Endothelial cell of umbilical vein (primary cell): ENCODE measurements at regions not wholly inside any gene's neighbourhood (a gene's known extent, or its start where the extent isn't known, plus 50 kb on each side); places are given as distances from the start of the nearest gene placed in this dataset.

Source experiments
- EZH2 ChIP-seq: IDR thresholded peaks from 2 replicates; pipeline ENCODE4 v1.6.1; 2012; ENCODE audit warnings: borderline replicate concordance, low read depth, mild to moderate bottlenecking, moderate library complexity, low read length, inconsistent platforms; ENCODE audit not compliant: severe bottlenecking
- FOS ChIP-seq: IDR thresholded peaks from 2 replicates; pipeline ENCODE4 v1.6.1; 2011; ENCODE audit warnings: mild to moderate bottlenecking, low read length, moderate library complexity, borderline replicate concordance; ENCODE audit not compliant: insufficient read depth
- GATA2 ChIP-seq: IDR thresholded peaks from 2 replicates; pipeline ENCODE4 v1.7.0; 2011; ENCODE audit warnings: low read depth, mild to moderate bottlenecking, moderate library complexity, mixed read lengths, low read length; ENCODE audit not compliant: insufficient read length, insufficient read depth
- JUN ChIP-seq: IDR thresholded peaks from 2 replicates; pipeline ENCODE4 v1.6.1; 2011; ENCODE audit warnings: borderline replicate concordance, low read depth; ENCODE audit not compliant: insufficient read length, insufficient read depth
- MAX ChIP-seq: IDR thresholded peaks from 2 replicates; pipeline ENCODE4 v1.6.1; 2011; ENCODE audit not compliant: insufficient read depth, insufficient read length
- MYC ChIP-seq: IDR thresholded peaks from one replicate; pipeline ENCODE4 v1.6.1; 2011; ENCODE audit warnings: mild to moderate bottlenecking, low read depth, low read length
- POLR2A ChIP-seq: IDR thresholded peaks from 2 replicates; pipeline ENCODE4 v1.6.1; 2012; ENCODE audit warnings: low read depth, mild to moderate bottlenecking, control low read depth, low read length
- POLR2AphosphoS5 ChIP-seq: IDR thresholded peaks from 2 replicates; pipeline ENCODE4 v1.6.1; 2012; ENCODE audit warnings: low read depth, mild to moderate bottlenecking, control low read depth, low read length, moderate library complexity; ENCODE audit not compliant: insufficient read depth
- TF ChIP-seq, protein P1 (sequence below), 2 donors: IDR thresholded peaks; 1 replicate in 1 of 2; 2 replicates in 1 of 2; pipeline ENCODE4 v1.5.1; 2011; ENCODE audit warnings: low read length in 2 of 2, mild to moderate bottlenecking in 2 of 2, moderate library complexity in 2 of 2, control low read depth in 1 of 2, inconsistent platforms in 1 of 2, low read depth in 1 of 2; ENCODE audit not compliant: insufficient read depth in 1 of 2; ENCODE audit errors: extremely low read depth in 1 of 2

DNA sequence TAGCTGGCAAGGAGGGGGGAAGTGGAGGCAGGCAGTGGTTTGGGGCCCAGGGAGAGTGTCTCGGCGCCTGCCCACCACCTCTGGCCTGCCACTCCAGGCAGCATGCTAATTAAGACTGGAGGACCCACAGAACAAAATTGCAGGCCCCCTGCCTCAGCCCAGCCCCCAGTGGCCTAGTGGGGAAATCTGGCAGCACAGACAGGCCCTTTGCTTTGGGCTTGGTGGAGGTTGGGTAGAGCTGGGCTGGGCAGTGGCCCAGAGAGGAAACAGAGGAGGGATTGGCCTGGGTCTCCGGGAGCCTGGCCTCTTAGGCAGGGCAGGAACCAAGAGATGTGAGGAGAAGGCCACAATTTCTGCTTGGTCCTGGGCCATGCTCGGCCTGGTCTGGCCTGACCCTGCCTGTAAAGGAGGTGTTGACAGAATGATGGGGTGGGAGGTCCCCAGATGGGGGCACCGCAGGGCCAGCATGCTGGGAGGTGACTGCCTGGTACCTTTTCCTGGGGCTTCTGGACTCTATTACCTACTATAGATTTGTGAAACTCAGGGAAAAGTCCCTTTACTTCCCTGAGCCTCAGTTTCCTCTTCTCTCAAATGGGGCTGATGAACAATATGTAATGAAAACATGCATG lies 92.4 kb upstream of the PJA1 start:
- no peak for TF ChIP-seq EZH2
- TF ChIP-seq, protein P1, sequence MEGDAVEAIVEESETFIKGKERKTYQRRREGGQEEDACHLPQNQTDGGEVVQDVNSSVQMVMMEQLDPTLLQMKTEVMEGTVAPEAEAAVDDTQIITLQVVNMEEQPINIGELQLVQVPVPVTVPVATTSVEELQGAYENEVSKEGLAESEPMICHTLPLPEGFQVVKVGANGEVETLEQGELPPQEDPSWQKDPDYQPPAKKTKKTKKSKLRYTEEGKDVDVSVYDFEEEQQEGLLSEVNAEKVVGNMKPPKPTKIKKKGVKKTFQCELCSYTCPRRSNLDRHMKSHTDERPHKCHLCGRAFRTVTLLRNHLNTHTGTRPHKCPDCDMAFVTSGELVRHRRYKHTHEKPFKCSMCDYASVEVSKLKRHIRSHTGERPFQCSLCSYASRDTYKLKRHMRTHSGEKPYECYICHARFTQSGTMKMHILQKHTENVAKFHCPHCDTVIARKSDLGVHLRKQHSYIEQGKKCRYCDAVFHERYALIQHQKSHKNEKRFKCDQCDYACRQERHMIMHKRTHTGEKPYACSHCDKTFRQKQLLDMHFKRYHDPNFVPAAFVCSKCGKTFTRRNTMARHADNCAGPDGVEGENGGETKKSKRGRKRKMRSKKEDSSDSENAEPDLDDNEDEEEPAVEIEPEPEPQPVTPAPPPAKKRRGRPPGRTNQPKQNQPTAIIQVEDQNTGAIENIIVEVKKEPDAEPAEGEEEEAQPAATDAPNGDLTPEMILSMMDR (IDR thresholded peaks at IDR 0.05; ENCODE audit: extremely low read depth in 1 of 2, insufficient read depth in 1 of 2, low read depth in 1 of 2, low read length in 2 of 2), result no peak
- no peak for TF ChIP-seq JUN
- TF ChIP-seq POLR2AphosphoS5, result no peak
- no peak for TF ChIP-seq MYC
- TF ChIP-seq POLR2A, result no peak
- TF ChIP-seq GATA2, result no peak
- TF ChIP-seq MAX, result no peak
- TF ChIP-seq FOS, result no peak
